Breast epithelium (tissue), 3 donors: ENCODE measurements at regions not wholly inside any gene's neighbourhood (a gene's known extent, or its start where the extent isn't known, plus 50 kb on each side); places are given as distances from the start of the nearest gene placed in this dataset.

Source experiments
- POLR2A ChIP-seq: fragments of 450-650 bp; IDR thresholded peaks from one replicate; pipeline ENCODE4 v1.6.1; 2016; ENCODE audit warnings: antibody characterized with exemption, mild to moderate bottlenecking, moderate library complexity
- TF ChIP-seq, protein P1 (sequence below), 3 donors: fragments of 450-650 bp; IDR thresholded peaks; one replicate each; pipeline ENCODE4 v1.5.1; 2016 to 2017; ENCODE audit warnings: antibody characterized with exemption in 3 of 3, mild to moderate bottlenecking in 3 of 3, moderate library complexity in 3 of 3

DNA sequence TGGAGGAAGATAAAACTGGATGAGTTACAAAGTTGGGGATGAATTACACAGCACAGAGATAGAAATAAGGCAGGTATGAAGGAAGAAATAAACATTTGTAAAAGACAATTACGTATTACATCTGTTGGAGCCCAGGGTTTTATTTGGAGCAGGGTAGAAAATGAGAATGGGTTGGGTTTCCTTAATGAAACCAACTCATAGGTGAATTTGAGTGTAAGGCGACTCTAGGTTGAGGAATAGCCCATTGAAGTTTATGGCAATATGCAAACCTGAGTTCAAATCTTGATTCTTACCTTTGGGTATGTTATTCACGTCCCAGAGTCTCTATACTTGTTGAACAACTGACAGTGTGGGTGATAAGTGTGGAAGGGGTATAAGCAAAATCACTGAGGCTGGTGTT, 422.3 kb upstream of the WWC1 start:
- no peak for TF ChIP-seq POLR2A
- TF ChIP-seq, protein P1, sequence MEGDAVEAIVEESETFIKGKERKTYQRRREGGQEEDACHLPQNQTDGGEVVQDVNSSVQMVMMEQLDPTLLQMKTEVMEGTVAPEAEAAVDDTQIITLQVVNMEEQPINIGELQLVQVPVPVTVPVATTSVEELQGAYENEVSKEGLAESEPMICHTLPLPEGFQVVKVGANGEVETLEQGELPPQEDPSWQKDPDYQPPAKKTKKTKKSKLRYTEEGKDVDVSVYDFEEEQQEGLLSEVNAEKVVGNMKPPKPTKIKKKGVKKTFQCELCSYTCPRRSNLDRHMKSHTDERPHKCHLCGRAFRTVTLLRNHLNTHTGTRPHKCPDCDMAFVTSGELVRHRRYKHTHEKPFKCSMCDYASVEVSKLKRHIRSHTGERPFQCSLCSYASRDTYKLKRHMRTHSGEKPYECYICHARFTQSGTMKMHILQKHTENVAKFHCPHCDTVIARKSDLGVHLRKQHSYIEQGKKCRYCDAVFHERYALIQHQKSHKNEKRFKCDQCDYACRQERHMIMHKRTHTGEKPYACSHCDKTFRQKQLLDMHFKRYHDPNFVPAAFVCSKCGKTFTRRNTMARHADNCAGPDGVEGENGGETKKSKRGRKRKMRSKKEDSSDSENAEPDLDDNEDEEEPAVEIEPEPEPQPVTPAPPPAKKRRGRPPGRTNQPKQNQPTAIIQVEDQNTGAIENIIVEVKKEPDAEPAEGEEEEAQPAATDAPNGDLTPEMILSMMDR (IDR thresholded peaks at IDR 0.05), result no peak
